HG02763 (cell line): ENCODE measurements at regions not wholly inside any gene's neighbourhood (a gene's known extent, or its start where the extent isn't known, plus 50 kb on each side); places are given as distances from the start of the nearest gene placed in this dataset.

Experiments
- ATAC-seq: cut with Tn5 transposase; IDR thresholded peaks from one replicate; pipeline ENCODE4 v1.9.1; 2021; ENCODE audit warnings: mild to moderate bottlenecking, moderate library complexity; ENCODE audit not compliant: unreplicated experiment

DNA sequence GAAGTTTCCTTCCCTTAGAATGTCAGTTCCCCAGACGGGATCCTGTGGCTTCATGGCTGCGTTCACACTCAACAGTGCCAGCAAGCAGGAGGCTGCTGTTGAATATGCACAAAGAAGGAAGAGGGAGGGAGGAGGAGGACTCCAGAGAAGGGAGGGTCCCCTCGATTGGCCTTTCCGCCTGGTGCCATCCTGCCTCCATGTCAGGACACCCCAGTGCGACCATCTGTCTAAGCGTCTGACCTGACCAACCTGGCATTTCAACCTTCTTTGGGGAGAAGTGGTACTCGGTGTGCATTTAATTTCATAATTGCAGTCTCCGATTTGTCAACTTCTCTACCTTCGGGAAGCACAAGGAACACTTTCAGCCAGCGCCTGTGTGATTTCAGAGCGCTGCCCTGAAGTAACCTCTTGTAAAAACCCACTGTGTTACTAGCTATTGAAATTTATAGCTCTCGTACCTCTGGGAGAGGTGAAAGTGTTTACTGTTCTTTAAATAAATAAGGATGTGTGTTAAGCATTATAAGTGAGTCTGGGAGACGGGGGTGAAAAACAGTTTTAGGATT lies 1491.9 kb downstream of the TBC1D22A start:
- no peak for ATAC-seq

DNA sequence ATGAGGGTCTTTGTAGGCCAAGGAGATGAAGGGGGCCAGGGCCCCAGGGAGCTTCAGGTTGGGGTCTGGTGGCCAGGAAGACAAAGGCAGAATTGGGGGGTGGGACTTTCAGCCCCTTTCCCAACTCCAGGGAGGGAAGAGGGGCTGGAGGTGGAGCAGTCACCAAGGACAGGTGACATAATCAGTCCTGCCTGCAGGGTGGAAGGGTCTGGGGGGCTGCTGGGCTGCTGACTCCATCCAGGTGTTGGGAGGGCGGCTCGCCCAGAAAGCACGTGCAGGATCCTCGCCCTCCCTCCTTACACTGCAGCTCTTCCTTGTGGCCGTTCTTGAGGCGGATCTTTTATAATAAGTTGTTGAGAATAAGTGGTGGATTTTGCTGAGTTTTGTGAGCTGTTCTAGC lies 1491.1 kb downstream of the TBC1D22A start:
- no peak for ATAC-seq

DNA sequence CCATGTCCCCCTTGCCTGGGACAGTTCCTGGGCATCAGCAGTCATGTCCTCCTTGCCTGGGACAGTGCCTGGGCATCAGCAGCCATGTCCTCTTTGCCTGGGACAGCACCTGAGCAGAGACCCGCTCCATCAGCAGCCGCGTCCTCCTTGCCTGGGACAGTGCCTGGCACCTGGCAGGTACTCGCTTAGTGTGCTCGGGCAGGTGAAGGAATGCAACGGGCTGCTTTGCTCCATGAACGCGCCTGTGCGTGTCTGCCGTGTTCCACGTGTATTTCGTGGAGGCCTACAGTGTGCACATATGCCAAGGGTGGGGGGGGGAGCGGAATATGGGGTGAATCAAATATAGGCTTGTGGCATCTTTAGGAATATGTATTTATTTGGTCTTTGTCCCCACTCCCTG lies 1490.7 kb downstream of the TBC1D22A start:
- ATAC-seq: no peak

DNA sequence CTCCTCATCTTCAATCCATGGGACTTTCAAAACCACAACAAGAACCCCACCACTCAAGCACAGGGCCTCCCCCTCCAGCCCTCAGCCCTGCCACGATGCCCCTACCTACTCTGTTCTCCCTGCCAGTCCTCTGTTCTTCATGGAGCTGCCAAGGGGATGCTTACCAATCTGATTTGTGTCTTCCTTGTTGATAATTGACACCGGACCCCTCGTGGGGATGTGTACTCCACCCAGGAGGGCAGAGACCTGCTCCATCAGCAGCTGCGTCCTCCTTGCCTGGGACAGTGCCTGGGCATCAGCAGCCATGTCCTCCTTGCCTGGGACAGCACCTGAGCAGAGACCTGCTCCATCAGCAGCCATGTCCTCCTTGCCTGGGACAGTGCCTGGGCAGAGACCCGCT lies 1489.2 kb downstream of the TBC1D22A start:
- ATAC-seq: no peak

DNA sequence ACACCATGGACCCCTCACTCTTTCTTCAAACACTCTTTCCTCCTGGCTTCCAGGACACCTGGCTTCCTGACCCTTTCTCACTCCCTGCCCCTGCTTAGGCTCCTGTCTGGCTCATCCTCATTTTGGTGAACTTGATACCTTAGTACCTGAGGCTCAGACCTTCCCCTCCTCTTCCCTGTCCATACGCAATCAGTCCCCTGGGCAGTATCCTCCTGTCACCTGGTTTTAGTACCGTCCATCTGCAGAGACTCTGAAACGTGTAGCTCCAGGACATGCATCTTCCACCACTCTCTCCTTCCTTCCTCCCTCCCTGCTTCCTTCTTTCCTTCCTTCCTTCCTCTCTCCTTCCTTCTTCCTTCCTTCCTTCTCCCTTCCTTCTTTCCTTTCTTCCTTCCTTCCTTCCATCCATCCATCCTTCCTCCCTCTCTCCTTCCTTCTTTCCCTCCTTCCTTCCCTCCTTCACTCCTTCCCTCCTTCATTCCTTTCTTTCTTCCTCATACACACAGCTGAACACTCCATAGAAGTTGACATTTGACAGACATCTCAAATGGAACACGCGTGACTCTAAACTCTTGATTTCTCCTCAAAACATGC lies 1488.6 kb downstream of the TBC1D22A start:
- no peak for ATAC-seq

DNA sequence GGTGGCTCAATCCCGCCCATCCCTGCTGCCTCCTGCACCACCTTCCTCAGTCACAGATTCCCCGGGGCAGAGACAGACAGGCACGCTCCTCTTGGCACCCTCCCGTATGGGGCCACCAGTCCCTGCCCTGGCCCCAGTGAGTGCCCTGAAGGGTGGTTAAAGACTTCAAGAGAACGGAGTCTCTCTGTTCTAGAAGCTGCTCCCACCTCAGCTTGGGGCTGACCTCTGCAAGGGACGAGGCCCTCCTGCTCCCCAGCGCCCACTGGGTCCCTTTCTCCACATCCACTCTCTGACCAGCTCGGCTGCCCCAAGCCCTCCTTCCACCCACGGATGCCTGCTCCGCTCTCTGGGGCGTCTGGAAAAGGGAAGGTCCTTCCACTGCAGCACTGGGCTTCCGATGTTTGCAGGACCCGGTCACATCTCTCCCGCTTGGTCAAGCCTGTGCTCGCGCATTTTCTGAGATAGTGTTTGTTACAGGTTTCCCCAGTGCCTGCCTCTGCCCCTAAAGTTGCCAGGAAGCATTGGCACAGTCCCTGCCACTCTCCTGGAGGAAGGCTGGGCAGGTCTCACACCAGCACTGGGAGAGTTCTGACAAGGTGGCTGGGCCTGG lies 1487.9 kb downstream of the TBC1D22A start:
- ATAC-seq: no peak

DNA sequence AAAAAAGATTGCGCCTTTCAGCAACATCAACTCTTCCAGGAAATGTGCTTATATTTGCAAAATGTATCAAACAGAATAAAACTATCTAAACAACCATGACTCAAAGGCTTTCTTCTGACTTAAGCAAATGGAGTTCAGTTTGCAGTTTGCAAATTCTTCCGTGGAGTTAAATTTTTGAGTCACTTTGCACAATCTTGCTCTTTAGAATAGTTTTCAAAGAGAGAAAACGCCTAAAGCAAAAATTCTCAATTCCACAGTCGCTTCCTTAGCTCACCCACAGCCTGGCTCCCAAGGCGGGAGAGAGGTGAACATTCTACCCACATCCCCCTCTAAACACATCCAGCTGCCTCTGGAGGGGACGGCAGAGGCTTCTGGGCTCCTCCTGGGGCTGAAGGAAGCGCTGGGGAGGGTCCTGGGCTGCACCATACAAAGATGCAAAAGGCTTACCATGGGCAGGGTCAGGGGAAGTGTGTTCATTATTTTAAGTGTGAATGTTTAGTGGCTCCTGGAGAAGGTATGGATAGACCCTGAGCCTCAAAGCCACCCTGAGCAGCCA lies 1487.3 kb downstream of the TBC1D22A start:
- no peak for ATAC-seq

DNA sequence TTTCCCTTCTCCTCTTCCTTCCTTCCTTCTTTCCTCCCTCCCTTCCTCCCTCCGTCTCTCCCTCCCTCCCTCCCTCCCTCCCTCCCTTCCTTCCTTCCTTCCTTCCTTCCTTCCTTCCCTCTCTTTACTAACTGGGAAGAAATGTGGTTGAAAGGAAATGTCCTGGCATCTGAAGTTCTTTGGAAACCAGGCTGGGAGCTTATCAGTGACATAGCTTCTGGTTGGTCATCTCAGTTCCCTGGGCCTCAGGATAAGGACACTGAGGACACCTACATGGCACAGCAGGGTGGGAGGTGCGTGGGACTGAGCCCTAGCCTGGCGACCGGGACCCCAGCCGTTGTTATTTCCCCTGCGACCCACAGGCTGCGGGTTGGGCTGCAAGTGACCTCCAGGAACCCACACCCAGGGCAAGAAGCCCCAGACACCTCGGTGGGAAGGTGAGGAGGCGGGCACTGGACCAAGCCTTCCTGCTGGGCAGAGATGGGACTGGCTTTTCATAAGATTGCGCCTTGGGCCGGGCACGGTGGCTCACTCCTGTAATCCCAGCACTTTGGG lies 1486.5 kb downstream of the TBC1D22A start:
- no peak for ATAC-seq

DNA sequence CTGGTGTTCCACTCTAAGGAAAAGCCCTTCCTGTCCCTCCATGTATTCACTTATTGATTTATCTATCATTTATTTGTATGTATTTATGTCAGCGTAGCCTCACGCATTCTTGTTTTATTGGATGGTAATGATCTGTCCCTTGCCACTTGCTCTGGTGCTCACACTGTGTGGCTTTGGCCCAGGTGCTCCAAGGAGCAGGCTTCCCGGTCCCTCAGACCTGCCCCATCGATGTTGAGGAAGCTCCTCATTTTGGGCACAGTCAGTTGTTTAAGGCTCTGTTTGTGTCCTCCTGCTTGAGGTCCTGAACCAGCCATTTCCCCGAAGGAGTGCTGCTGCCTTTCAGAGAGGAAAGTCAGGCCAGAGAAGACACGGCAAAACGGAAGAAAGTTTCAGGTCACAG lies 1485.4 kb downstream of the TBC1D22A start:
- no peak for ATAC-seq

DNA sequence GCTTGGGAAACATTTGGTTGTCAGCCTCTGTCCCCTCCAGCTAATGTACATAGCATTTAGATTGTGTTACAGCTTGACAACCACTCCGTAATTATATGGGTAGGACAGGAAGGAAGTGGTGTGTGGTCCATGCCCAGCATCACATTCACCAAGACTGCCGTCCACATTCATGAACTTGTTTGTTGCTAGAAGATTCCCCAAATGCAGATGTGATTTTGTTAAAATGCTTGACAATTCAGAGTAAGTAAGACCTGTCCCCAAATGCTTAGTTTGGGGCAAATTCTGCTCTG lies 1482.7 kb downstream of the TBC1D22A start:
- no peak for ATAC-seq

DNA sequence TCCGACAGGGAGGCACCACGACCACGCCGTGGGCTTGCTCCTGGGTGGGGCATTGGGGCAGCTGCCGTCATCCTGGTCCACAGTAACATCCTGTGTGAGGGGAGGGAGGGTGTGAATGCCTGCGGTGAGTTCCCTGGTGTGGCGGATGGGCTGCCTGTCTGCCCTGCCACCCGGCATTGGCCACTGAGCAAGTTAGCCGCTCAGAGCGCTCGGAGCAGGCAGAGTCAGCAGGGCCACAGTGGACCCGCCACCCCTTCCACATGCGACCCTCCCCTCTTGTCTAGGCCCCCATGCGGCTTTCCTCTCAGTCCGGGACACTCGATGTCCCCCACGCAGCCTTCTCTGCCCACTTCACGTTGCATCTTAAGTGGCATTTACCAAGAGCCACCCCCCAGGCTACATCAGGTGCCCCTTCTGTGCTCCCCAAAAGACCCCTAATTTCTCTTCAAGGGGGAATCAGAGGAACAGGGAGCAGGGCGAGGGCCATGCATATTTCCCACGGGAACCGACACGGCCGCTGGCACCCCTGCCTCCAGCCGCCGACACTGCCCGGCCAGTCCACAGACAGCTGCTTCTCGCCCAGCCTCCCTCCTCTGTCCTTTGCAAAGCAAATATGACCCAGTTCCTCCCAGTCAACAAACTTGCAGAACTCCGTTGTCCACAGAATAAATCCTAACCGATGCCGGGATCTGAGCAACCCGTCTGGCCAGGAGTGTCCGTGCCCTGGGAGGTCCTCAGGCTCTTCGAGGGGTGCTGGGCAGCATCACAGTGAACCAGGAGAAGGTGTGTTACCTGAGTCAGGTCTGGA lies 1482.1 kb downstream of the TBC1D22A start:
- ATAC-seq: no peak

DNA sequence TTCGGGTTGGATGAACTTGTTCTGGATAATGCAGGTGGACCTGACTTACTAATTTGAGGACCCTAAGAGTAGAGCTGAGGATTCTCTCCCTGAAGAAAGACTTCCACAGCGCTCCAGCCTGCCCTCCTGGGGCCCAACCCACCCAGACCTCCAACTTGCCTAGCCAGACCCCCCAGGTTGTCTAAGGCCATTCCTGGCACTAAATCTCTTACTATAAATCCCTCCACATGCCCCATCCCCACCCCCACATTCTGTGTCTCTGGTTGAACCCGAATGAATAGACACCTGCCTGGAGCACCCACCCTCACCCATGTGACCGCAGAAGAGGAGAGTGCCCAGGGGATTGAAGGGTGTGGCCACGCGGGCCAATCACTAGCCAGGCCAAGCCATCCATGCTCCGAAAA lies 1480.0 kb downstream of the TBC1D22A start:
- ATAC-seq: no peak

DNA sequence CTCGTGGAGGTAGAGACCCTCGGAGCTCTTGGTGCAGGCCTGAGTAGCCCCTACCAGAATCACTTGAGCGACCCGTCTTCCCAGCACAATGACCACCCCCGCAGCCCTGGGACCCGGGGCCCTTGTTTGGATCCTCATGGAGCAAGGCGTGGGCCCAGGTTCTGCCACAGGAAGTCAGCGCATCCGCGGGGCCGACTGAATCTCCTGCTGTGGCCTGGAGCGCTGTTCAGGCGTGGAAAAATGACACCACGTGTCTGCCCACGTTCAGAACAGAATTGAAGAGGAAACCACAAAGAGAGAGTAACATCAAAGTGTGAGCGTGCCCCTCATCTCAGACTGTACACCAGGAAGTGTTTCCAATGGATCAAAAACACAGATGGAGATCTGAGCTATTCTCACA lies 1479.2 kb downstream of the TBC1D22A start:
- no peak for ATAC-seq

DNA sequence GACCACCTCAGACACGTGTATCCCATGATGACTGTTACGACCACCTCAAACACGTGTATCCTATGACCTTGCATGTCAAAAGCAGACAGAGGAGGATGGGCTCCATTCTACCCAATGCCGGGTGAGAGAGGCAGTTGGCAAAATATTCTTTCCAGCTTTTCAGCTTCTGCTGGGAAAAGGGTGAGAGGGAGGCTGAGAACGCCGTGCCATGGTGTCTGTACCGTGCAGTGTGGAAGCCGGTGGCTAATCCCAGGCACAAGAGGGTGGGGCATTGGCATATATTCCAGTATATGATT lies 1478.4 kb downstream of the TBC1D22A start:
- ATAC-seq: no peak

DNA sequence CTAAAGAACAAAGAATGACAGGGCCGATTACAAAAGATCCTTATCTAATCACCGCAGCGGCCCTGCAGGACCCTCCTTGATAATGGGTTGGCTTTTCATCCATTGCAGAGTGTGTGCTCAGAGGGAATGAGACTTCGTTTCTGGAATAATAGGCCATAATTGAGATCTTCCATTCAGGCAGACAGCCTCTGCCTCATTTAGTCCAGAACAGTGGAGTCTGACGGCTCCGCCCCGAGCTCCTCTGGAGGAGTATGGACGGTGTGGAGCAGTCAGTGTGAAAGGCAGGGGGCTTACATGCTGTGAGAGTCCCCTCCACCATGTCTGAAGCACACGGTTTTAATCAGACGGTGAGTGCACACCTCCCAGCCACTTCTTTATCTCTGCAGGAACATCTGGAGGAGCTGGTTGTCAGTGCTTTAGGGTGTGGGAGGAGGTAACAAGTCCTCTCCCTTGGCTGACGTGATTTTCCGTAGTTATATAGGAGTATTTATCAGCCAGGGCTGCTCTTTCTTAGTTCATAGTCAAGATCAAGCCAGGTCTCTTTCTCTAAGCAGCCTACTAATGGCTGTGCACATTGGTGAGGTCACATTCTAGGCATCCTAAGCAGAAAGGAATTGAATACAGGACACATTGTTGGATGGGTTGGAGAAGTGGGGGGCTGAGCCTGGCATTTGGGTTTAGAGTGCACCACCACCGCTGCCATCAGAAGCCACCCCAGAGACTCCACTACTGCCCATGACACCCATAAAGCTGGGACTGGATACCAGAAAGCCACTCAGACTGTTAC lies 1477.9 kb downstream of the TBC1D22A start:
- ATAC-seq: no peak

DNA sequence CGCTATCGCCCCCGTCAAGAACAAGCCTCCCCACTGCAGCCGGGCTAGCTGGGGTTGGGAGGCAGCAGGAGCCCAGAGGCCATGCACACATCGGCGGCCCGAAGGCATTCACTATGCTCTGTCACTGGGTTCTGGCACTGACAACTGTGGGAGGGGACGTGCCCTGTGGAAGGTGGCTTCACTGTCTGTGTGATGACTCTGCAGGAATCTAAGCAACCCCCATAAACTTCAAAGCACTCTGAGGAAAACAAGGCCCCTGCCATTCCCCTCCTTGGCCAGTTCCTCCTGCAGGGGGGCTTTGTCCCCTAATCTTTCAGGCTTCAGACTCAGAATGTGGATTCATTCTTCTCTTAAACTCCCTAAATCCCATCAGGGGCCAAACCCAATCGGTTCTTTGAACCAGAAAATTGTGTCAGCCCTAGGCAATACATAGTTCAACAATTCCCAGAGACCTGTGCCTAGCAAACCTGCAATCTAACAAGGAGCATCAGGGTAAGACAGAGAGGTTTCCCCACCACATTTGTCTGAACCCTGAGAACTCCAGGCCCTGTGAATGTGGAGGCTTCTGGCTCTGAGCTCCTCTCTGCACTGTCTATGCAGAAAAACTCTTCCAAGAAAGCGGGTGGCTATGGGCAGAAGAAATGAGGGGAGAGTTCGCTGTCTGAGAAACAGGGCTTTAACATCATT lies 1477.2 kb downstream of the TBC1D22A start:
- ATAC-seq: no peak

DNA sequence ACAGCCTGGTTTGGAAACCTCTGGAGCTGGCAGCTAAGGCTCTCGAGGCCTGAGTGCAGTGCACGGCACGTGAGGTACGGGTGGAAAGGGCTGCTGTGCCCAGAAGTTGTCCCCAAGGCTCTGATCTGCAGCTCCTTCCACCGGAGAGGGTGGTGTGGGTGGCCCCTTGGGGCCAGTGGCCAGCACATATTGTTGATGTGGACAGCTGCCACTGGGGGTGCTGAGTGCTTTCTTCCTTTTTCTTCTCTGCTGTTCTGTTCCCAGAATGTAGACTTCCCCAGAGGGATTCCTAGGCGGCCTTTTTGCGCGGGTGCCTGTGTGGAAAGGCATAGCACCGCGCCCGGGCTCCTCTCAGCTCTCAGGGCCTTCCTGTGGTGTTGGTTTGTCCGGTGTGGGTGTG lies 1476.5 kb downstream of the TBC1D22A start:
- ATAC-seq: no peak

DNA sequence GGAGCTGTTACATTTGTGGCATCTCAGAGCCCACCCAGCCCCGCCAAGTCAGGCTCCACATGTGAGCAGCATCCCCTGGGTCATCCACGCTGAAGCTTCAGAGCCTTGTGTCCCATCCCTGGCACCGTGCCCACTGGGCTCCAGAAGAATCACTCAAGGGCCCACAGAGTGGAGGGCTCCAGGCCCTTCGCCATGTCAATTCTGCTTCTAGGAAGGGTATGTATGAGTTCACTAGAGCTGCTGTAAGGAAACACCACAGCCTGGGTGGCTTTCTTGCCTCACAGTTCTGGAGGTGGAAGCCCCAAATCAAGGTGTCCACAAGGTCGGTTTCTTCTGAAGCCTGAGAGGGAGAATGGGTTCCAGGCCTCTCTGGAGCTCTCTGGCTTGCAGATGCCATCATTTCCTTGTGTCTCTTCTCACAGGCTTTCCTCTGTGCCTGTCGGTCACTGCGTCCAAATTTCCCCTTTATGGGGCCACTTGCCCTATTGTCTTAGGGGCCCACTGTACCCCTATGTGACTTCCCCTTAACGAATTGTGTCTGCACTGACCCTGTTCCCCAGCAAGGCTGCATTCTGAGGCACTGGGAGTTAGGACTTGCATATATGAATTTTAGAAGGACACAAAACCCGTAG lies 1476.0 kb downstream of the TBC1D22A start:
- ATAC-seq: no peak

DNA sequence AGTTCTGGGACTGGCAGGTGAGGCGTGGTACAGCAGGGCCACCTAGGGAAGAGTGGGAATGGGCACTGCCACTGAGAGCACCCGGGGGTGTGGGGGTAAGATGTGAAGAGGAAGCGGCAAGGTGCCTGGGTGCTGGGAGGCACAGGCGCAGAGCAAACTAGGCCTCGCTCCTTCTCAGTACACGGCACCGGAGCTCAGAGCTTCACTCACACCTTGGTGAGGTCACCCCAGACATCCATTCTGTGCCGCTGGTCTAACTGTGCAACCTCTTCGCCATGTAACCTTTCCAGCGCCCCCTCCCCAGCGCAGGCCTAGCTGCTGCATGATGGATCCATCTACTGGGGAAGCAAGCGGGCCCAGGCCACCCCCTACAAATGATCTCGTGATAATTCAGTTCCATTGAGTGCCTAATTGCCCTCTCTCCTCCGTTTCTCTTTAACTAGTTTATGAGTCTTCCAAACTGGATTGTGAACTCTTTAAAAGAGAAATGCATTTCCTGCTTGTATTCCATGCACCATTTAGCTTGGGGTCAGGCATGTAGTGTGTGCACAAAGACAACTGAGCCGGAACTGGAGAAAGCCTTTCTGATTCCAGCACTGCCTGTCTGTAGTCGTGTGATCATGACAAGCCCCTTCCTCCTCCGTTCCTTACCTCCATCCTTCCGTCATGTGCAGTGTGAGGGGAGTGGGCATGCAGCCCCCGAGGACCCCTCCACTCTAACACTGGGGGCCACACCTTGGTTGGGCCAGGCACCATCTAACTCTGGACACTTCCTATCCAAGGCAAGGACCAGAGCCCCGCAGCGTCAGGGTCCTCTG lies 1475.2 kb downstream of the TBC1D22A start:
- ATAC-seq: no peak
